ENCODE measurements at regions not wholly inside any gene's neighbourhood (a gene's known extent, or its start where the extent isn't known, plus 50 kb on each side); places are given as distances from the start of the nearest gene placed in this dataset.

DNA sequence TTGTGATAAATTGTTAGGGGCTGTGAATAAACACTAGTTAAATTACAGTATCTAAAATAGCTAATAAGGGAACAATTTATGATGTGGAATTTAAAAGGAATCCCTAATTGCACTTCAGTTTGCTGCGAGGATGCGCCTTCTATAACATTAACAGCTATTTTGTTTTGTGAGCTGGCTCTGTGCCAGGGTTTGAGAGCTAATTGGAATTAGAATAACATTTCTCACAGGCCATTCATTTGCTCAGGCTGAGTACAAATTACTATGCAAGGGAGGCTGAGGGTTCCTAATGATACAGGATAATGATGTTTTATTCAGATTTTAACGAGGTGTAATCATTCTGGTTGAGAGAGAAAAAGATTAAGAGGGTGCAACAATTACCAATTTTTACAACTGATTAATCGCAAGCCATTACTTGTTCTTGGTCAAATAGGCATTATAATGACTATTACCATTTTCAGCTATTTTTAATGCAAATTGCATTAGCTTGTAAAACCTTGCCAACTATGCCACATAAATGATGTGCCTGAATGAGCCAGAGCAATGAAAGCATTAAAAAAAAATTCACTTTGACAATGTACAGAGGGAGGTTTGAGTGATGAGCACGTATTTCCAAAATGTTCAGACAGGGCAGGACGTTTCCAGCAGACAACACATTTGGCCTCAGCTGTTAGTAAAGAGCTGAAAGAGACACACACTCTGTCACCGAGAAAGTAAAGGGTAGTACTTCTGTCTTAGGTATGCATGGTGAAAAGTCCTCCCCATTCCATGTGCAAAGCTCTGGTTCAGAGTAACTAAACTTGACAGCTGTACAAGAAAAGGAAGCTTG, 576.5 kb downstream of the TLE1 start:
- 65 to 68% (median 66%) methylated on average over 7 of the region's 7 CpGs for WGBS, 3 donors
- no peak for ATAC-seq
- intact Hi-C loops (cut with DNase I), result no loop called here

DNA sequence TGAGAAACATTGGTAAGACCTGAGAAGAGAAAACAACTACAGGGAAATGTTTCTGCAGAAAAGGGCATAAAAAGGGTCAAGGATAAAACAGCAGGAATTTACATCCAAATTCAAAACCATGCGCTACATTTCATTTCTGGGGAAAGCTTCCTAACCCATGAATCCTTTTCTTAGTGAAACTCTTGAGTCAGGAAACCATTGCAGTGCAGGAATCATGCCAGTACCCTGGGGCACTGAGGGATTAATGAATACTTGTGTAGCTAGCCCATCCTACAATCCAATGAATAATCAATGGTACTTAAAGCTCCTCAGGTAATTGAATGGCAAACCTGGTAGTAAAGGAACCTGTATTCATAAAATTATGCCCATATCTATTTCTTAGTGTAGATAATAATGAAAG, 580.5 kb downstream of the TLE1 start:
- ATAC-seq (no peak), DNase-seq (no peak)
- intact Hi-C loops (cut with DNase I), result no loop called here
- 94 to 97% (median 96%) methylated on average over 1 of the region's 1 CpG for WGBS, 3 donors
- Histone ChIP-seq H3K27ac (no peak overlapping the region), H3K4me3 (no peak overlapping the region), H3K36me3 (ENCODE audit: insufficient read depth in 1 of 2, low read depth in 1 of 2) (no peaks in the 10 kb centered on the region), H3K9me3 (no peaks in the 10 kb centered on the region), H3K27me3 (ENCODE audit: insufficient read depth in 3 of 3, low read length in 2 of 3) (no peaks in the 10 kb centered on the region), H3K4me1 (no peaks in the 10 kb centered on the region)
- TF ChIP-seq, protein P1, sequence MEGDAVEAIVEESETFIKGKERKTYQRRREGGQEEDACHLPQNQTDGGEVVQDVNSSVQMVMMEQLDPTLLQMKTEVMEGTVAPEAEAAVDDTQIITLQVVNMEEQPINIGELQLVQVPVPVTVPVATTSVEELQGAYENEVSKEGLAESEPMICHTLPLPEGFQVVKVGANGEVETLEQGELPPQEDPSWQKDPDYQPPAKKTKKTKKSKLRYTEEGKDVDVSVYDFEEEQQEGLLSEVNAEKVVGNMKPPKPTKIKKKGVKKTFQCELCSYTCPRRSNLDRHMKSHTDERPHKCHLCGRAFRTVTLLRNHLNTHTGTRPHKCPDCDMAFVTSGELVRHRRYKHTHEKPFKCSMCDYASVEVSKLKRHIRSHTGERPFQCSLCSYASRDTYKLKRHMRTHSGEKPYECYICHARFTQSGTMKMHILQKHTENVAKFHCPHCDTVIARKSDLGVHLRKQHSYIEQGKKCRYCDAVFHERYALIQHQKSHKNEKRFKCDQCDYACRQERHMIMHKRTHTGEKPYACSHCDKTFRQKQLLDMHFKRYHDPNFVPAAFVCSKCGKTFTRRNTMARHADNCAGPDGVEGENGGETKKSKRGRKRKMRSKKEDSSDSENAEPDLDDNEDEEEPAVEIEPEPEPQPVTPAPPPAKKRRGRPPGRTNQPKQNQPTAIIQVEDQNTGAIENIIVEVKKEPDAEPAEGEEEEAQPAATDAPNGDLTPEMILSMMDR (IDR thresholded peaks at IDR 0.05), result no peak

More for the DNA sequence above, 576.5 kb downstream of the TLE1 start:
- DNase-seq, result no peak
- Histone ChIP-seq H3K9me3 (no peaks in the 10 kb centered on the region), H3K27ac (no peak overlapping the region), H3K27me3 (ENCODE audit: insufficient read depth in 3 of 3, low read length in 2 of 3) (no peaks in the 10 kb centered on the region), H3K4me3 (no peak overlapping the region), H3K4me1 (no peaks in the 10 kb centered on the region), H3K36me3 (ENCODE audit: insufficient read depth in 1 of 2, low read depth in 1 of 2) (no peaks in the 10 kb centered on the region)
- TF ChIP-seq, protein P1 (IDR thresholded peaks at IDR 0.05), result no peak

DNA sequence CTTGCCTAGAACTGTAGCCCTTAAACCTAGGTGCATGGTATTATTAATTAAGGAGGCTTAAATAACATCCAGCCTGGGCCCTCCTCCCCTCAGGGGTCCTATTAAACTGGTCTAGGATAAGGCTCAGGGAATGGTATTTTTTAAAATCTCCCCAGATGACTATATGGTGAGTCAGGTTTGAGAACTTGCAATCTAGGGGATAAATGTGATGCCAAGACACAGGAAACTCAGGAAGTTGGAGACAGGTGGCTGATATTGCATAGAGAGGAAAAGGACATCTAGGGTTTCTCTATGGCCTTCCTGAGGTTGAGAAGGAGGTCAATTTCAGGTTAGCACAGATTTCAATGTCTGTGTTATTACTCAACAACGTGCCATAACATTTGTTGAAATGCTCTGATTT, 581.0 kb downstream of the TLE1 start:
- DNase-seq (no peak), ATAC-seq (no peak)
- H3K36me3 ChIP-seq (ENCODE audit: insufficient read depth in 1 of 2, low read depth in 1 of 2), result no peaks in the 10 kb centered on the region
- intact Hi-C loops (cut with DNase I), result no loop called here
- no peaks in the 10 kb centered on the region for H3K9me3 ChIP-seq
- WGBS, 3 donors, result 52 to 60% (median 60%) methylated on average over 1 of the region's 1 CpG
- no peaks in the 10 kb centered on the region for H3K4me1 ChIP-seq
- no peak overlapping the region for H3K27ac ChIP-seq
- H3K4me3 ChIP-seq, result no peak overlapping the region
- TF ChIP-seq, protein P1 (IDR thresholded peaks at IDR 0.05), result no peak
- no peaks in the 10 kb centered on the region for H3K27me3 ChIP-seq (ENCODE audit: insufficient read depth in 3 of 3, low read length in 2 of 3)

DNA sequence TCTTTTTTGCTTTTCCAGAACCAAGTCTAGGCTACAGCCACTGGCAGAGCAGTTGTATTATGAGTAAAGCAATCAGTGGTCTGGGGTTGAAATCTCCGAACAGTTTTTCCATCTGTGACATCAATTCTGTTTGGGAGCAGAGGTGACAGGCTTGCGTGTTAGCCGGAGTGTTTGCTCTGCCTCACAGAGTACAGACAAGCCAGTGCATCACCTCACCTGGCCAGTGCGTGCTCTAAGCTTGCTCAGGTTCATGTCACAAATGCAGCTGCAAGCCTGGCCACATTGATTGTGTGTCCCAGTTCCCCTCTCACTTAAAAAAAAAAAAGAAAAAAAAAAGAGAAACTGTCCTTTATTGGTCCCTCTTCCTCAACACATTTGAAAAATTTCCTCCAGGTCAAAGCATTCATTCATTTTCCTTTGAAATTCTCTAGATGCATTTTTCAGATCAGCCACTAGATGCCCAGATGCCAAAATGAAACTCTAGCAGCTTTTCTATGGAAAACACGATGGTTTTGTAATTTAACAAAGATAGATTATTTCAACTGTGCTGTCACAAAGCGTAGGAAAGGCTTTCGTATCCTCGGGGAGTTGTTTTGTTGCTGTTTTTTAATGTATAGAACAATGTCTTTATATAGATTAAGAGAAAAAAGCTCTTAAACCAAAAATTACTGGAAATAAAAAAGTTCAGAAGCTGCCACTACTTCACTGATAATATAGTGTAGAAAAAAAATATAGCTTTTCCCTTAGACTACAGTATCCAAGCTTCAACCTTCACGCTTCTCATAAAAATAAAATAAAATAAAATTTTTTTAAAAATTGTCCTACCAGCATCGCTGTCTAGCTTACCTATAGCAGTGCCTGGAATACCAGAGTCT, 585.5 kb downstream of the TLE1 start:
- WGBS, 3 donors, result 65 to 72% (median 71%) methylated on average over 10 of the region's 10 CpGs
- intact Hi-C loops (cut with DNase I), result no loop called here
- H3K4me3 ChIP-seq, result no peak overlapping the region

More for the DNA sequence above, 585.5 kb downstream of the TLE1 start:
- no peak for ATAC-seq
- no peaks in the 10 kb centered on the region for H3K27me3 ChIP-seq (ENCODE audit: insufficient read depth in 3 of 3, low read length in 2 of 3)
- no peak overlapping the region for H3K27ac ChIP-seq
- no peaks in the 10 kb centered on the region for H3K9me3 ChIP-seq
- H3K36me3 ChIP-seq (ENCODE audit: insufficient read depth in 1 of 2, low read depth in 1 of 2), result no peaks in the 10 kb centered on the region
- TF ChIP-seq, protein P1 (IDR thresholded peaks at IDR 0.05), result no peak
- no peak for DNase-seq
- H3K4me1 ChIP-seq, result no peaks in the 10 kb centered on the region
